HCT116 (cell line): ENCODE measurements at regions not wholly inside any gene's neighbourhood (a gene's known extent, or its start where the extent isn't known, plus 50 kb on each side); places are given as distances from the start of the nearest gene placed in this dataset.

Experiments used
- ATAC-seq: fragments of 200-7000 bp; cut with Tn5 transposase; 2 replicates; pipeline ENCODE4 v1.9.1; 2020; ENCODE audit warnings: mild to moderate bottlenecking, moderate library complexity
- BruUV-seq: library from RNA; stranded (reverse); fragments of 400-500 nt; replicated peaks from 2 replicates; lab custom pipeline; 2021; lab: Mats Ljungman, UMichigan
- CTCF ChIA-PET: fragments of 300-600 bp; sonication (Branson Sonifier 250); formaldehyde crosslinking; loops from one replicate; lab custom pipeline; 2021; ENCODE audit warnings: antibody characterized with exemption; lab: Charles Lee
- POLR2A ChIA-PET: fragments of 300-600, 350-600 bp; sonication (Branson Sonifier 250); formaldehyde crosslinking; loops from one replicate; lab custom pipeline; 2021; ENCODE audit warnings: antibody characterized with exemption; lab: Charles Lee
- RAD21 ChIA-PET, 2 experiments: fragments of 300-600 bp; sonication (Branson Sonifier 250); formaldehyde crosslinking; loops; one replicate each; lab custom pipeline; 2023; ENCODE audit warnings: low total read pairs in 2 of 2; ENCODE audit not compliant: uncharacterized antibody in 2 of 2, unreplicated experiment in 2 of 2, low non-redundant PET in 1 of 2; lab: Charles Lee
- DNase-seq: peaks from one replicate; pipeline ENCODE4 v3.0.0-alpha.2; 2010; ENCODE audit warnings: low read depth, low spot score
- H2AFZ ChIP-seq: fragments of 200-600 bp; shearing (Covaris generic), sonication (generic); 2 replicates; pipeline ENCODE4 v1.6.1; 2017; ENCODE audit warnings: low read depth, mixed run types, mixed read lengths, antibody characterized with exemption, low read length; ENCODE audit not compliant: poor library complexity, severe bottlenecking
- H3K27ac ChIP-seq: 2 replicates; pipeline ENCODE4 v1.5.1; 2012; ENCODE audit warnings: low read depth, low read length
- H3K27me3 ChIP-seq: fragments of 200-600 bp; sonication (generic); 2 replicates; pipeline ENCODE4 v1.6.1; 2016; ENCODE audit warnings: mixed run types, low read length, mixed read lengths; ENCODE audit not compliant: insufficient read depth
- H3K36me3 ChIP-seq, 2 experiments: fragments of 200-500 bp in 1 of 2; fragments of 200-600 bp in 1 of 2; sonication (Bioruptor generic) in 1 of 2; sonication (generic) in 1 of 2; 2 replicates each; pipeline versions ENCODE4 v1.5.1 to v1.6.1; 2014 to 2016; ENCODE audit warnings: low read length in 2 of 2, inconsistent platforms in 1 of 2, mixed read lengths in 1 of 2, mixed run types in 1 of 2; ENCODE audit not compliant: insufficient read depth in 2 of 2, control insufficient read depth in 1 of 2
- H3K4me1 ChIP-seq, 2 experiments: fragments of 200-600 bp in 1 of 2; sonication (generic) in 1 of 2; 2 replicates each; pipeline versions ENCODE4 v1.5.1 to v1.6.1; 2012 to 2017; ENCODE audit warnings: low read length in 2 of 2, inconsistent platforms in 1 of 2, mild to moderate bottlenecking in 1 of 2, mixed read lengths in 1 of 2, mixed run types in 1 of 2, moderate library complexity in 1 of 2; ENCODE audit not compliant: insufficient read depth in 2 of 2, control insufficient read depth in 1 of 2
- H3K4me2 ChIP-seq: fragments of 200-600 bp; sonication (generic); 2 replicates; pipeline ENCODE4 v1.6.1; 2017; ENCODE audit warnings: mixed run types, low read length, mixed read lengths
- H3K4me3 ChIP-seq, 2 experiments: fragments of 200-600 bp in 1 of 2; sonication (generic) in 1 of 2; replicated peaks in 1 of 2; 2 replicates each; pipeline ENCODE4 v1.5.1; 2011 to 2016; ENCODE audit warnings: low read length in 2 of 2, control low read depth in 1 of 2, low read depth in 1 of 2, mild to moderate bottlenecking in 1 of 2, mixed read lengths in 1 of 2, mixed run types in 1 of 2
- H3K79me2 ChIP-seq: fragments of 200-600 bp; sonication (generic); 2 replicates; pipeline ENCODE4 v1.6.1; 2017; ENCODE audit warnings: mild to moderate bottlenecking, mixed run types, low read length, moderate library complexity, mixed read lengths; ENCODE audit not compliant: insufficient read depth
- H3K9ac ChIP-seq: fragments of 200-600 bp; sonication (generic); 2 replicates; pipeline ENCODE4 v1.6.1; 2016; ENCODE audit warnings: low read length, mixed read lengths
- H3K9me2 ChIP-seq: fragments of 200-600 bp; sonication (generic), shearing (Covaris generic); 2 replicates; pipeline ENCODE4 v1.6.1; 2017; ENCODE audit warnings: mixed run types, mild to moderate bottlenecking, moderate library complexity; ENCODE audit not compliant: insufficient read depth
- H3K9me3 ChIP-seq, 2 experiments: fragments of 200-500 bp in 1 of 2; fragments of 200-600 bp in 1 of 2; sonication (Bioruptor generic) in 1 of 2; sonication (generic) in 1 of 2; 2 replicates each; pipeline ENCODE4 v1.6.1; 2014 to 2017; ENCODE audit warnings: low read length in 2 of 2, mixed read lengths in 2 of 2, inconsistent platforms in 1 of 2, low read depth in 1 of 2, mild to moderate bottlenecking in 1 of 2, mixed run types in 1 of 2, moderate library complexity in 1 of 2; ENCODE audit not compliant: control insufficient read depth in 1 of 2, insufficient read depth in 1 of 2
- H4K20me1 ChIP-seq: fragments of 200-600 bp; sonication (generic), shearing (Covaris generic); 2 replicates; pipeline ENCODE4 v1.6.1; 2017; ENCODE audit warnings: mixed run types, mild to moderate bottlenecking, moderate library complexity; ENCODE audit not compliant: insufficient read depth
- CBX3 ChIP-seq: IDR thresholded peaks from 2 replicates; pipeline ENCODE4 v1.6.1; 2012; ENCODE audit warnings: low read depth
- CEBPB ChIP-seq: IDR thresholded peaks from 2 replicates; pipeline ENCODE4 v1.6.1; 2012; ENCODE audit warnings: low read depth
- ELF1 ChIP-seq: IDR thresholded peaks from 2 replicates; pipeline ENCODE4 v1.6.1; 2012; ENCODE audit warnings: low read depth, borderline replicate concordance
- EZH2phosphoT487 ChIP-seq: fragments of 200-600 bp; IDR thresholded peaks from 2 replicates; pipeline ENCODE4 v1.6.1; 2018; ENCODE audit warnings: antibody characterized with exemption, borderline replicate concordance
- SRF ChIP-seq: IDR thresholded peaks from 2 replicates; pipeline ENCODE4 v1.6.1; 2012; ENCODE audit warnings: low read depth
- TCF7L2 ChIP-seq: IDR thresholded peaks from 2 replicates; pipeline ENCODE4 v1.7.0; 2011; ENCODE audit warnings: borderline replicate concordance, inconsistent platforms; ENCODE audit not compliant: insufficient read depth, insufficient read length; ENCODE audit errors: extremely low read depth
- YY1 ChIP-seq: IDR thresholded peaks from 2 replicates; pipeline ENCODE4 v1.6.1; 2011; ENCODE audit warnings: low read length, low read depth, moderate library complexity, mild to moderate bottlenecking; ENCODE audit not compliant: insufficient replicate concordance; ENCODE audit errors: extremely low read depth
- ZBTB33 ChIP-seq: IDR thresholded peaks from 2 replicates; pipeline ENCODE4 v1.6.1; 2011; ENCODE audit warnings: mild to moderate bottlenecking, low read length, moderate library complexity; ENCODE audit not compliant: insufficient replicate concordance; ENCODE audit errors: extremely low read depth
- intact Hi-C: fragments of 100-400 bp; cut with micrococcal nuclease; formaldehyde crosslinking; loops from 2 replicates; pipeline ENCODE4 v1.10.0; 2022
- TF ChIP-seq, protein P1 (sequence below): IDR thresholded peaks from 2 replicates; pipeline ENCODE4 v1.6.1; 2012

DNA sequence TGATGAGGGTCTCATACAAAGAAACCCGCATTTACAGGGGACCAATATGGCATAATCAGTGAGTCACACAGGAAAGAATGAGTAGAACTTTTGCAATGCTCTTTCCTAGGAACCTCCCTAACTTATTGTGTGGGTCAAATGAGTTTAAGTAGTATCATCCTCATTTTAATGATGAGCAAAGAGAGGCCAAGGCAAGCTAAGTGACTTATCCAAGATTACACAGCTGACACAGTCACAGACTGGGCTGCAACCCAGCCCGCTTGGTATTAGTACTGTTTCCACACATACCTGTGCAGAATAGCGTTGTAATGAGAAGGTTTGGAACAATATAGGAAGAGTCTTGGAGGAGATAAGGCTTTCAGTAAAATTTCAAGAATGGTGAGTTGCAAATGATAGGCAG lies 91.0 kb upstream of the PPP1R2C start:
- BruUV-seq = no TSS peak
- no peaks in the 10 kb centered on the region for H4K20me1 ChIP-seq
- H3K4me3 ChIP-seq = no peak overlapping the region
- H3K9me3 ChIP-seq = no peaks in the 10 kb centered on the region
- intact Hi-C loops = no loop called here
- no peak for ATAC-seq
- TF ChIP-seq SRF (no peak), TCF7L2 (no peak), EZH2phosphoT487 (no peak), ELF1 (no peak), CEBPB (no peak), CBX3 (no peak), ZBTB33 (no peak), YY1 (no peak)
- TF ChIP-seq, protein P1, sequence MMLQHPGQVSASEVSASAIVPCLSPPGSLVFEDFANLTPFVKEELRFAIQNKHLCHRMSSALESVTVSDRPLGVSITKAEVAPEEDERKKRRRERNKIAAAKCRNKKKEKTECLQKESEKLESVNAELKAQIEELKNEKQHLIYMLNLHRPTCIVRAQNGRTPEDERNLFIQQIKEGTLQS = no peak
- TF ChIP-seq, all 23 proteins: peak for 0
- no peaks in the 10 kb centered on the region for H3K79me2 ChIP-seq
- H3K27me3 ChIP-seq = no peaks in the 10 kb centered on the region
- H3K27ac ChIP-seq = no peak overlapping the region
- ChIA-PET CTCF (no interaction called here), RAD21 (no interaction called here), POLR2A (no interaction called here)
- H3K36me3 ChIP-seq = no peaks in the 10 kb centered on the region
- no peak overlapping the region for H3K4me2 ChIP-seq
- no peak for DNase-seq
- H3K4me1 ChIP-seq = no peaks in the 10 kb centered on the region
- H3K9ac ChIP-seq = no peak overlapping the region
- no peak overlapping the region for H2AFZ ChIP-seq
- H3K9me2 ChIP-seq = no peaks in the 10 kb centered on the region
